ENCODE measurements at regions not wholly inside any gene's neighbourhood (a gene's known extent, or its start where the extent isn't known, plus 50 kb on each side); places are given as distances from the start of the nearest gene placed in this dataset.

GRCh38 chr7:20906801-20907453 is 120.2 kb upstream of the SP8 start:
- TF ChIP-seq, protein P1, sequence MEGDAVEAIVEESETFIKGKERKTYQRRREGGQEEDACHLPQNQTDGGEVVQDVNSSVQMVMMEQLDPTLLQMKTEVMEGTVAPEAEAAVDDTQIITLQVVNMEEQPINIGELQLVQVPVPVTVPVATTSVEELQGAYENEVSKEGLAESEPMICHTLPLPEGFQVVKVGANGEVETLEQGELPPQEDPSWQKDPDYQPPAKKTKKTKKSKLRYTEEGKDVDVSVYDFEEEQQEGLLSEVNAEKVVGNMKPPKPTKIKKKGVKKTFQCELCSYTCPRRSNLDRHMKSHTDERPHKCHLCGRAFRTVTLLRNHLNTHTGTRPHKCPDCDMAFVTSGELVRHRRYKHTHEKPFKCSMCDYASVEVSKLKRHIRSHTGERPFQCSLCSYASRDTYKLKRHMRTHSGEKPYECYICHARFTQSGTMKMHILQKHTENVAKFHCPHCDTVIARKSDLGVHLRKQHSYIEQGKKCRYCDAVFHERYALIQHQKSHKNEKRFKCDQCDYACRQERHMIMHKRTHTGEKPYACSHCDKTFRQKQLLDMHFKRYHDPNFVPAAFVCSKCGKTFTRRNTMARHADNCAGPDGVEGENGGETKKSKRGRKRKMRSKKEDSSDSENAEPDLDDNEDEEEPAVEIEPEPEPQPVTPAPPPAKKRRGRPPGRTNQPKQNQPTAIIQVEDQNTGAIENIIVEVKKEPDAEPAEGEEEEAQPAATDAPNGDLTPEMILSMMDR (IDR thresholded peaks at IDR 0.05): no peak
- TF ChIP-seq POLR2A (IDR thresholded peaks at IDR 0.05): no peak
- TF ChIP-seq EP300 (IDR thresholded peaks at IDR 0.05): no peak

Measured in suprapubic skin (tissue), 3 donors.